ENCODE measurements at regions not wholly inside any gene's neighbourhood (a gene's known extent, or its start where the extent isn't known, plus 50 kb on each side); places are given as distances from the start of the nearest gene placed in this dataset.

- TF ChIP-seq, protein P1, sequence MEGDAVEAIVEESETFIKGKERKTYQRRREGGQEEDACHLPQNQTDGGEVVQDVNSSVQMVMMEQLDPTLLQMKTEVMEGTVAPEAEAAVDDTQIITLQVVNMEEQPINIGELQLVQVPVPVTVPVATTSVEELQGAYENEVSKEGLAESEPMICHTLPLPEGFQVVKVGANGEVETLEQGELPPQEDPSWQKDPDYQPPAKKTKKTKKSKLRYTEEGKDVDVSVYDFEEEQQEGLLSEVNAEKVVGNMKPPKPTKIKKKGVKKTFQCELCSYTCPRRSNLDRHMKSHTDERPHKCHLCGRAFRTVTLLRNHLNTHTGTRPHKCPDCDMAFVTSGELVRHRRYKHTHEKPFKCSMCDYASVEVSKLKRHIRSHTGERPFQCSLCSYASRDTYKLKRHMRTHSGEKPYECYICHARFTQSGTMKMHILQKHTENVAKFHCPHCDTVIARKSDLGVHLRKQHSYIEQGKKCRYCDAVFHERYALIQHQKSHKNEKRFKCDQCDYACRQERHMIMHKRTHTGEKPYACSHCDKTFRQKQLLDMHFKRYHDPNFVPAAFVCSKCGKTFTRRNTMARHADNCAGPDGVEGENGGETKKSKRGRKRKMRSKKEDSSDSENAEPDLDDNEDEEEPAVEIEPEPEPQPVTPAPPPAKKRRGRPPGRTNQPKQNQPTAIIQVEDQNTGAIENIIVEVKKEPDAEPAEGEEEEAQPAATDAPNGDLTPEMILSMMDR (IDR thresholded peaks at IDR 0.05; ENCODE audit: insufficient read depth, low read length, poor library complexity, severe bottlenecking): no peak
- TF ChIP-seq EZH2phosphoT487 (conservative IDR thresholded peaks at IDR 0.05; ENCODE audit: low read length): no peak
Observed at GRCh38 chr7:85287106-85287825, 100.4 kb upstream of the SEMA3D start.

All from SU-DHL-6 (cell line).